Astrocyte of the cerebellum (primary cell): ENCODE measurements at regions not wholly inside any gene's neighbourhood (a gene's known extent, or its start where the extent isn't known, plus 50 kb on each side); places are given as distances from the start of the nearest gene placed in this dataset.

ENCODE experiments used
- DNase-seq: peaks from one replicate; pipeline ENCODE4 v3.0.0-alpha.2; 2011; ENCODE audit warnings: low read depth
- H3K4me3 ChIP-seq: 2 replicates; pipeline ENCODE4 v1.5.1; 2011; ENCODE audit warnings: mild to moderate bottlenecking, low read depth, low read length, moderate library complexity
- in situ Hi-C: cut with HindIII; loops from 2 replicates; pipeline ENCODE4 v1.10.0; 2017; ENCODE audit warnings: low sequenced_read_pairs
- TF ChIP-seq, protein P1 (sequence below): IDR thresholded peaks from 2 replicates; pipeline ENCODE4 v1.5.1; 2012; ENCODE audit warnings: low read length, low read depth, moderate library complexity, mild to moderate bottlenecking; ENCODE audit errors: missing control alignments

DNA sequence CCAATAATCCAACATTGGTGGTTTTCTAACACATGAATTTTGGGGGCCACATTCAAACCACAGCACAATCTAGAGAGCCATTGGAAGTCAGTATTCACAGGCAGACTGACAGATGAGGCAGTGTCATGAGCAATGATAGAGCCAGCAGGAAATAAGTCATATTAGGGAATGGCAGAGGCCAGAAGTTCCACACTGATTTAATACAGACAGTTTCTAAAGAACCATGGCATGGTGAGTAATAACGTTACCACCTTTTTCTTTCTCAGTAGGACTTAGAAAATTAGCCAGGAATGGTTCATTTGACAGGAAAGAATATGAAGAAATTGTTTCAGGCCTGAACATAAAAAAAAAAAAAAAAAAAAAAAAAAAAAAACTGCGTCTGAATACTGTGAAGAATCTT, 210.3 kb downstream of the GPAM start:
- no peak for DNase-seq
- no peak overlapping the region for H3K4me3 ChIP-seq
- in situ Hi-C loops = no loop called here
- TF ChIP-seq, protein P1, sequence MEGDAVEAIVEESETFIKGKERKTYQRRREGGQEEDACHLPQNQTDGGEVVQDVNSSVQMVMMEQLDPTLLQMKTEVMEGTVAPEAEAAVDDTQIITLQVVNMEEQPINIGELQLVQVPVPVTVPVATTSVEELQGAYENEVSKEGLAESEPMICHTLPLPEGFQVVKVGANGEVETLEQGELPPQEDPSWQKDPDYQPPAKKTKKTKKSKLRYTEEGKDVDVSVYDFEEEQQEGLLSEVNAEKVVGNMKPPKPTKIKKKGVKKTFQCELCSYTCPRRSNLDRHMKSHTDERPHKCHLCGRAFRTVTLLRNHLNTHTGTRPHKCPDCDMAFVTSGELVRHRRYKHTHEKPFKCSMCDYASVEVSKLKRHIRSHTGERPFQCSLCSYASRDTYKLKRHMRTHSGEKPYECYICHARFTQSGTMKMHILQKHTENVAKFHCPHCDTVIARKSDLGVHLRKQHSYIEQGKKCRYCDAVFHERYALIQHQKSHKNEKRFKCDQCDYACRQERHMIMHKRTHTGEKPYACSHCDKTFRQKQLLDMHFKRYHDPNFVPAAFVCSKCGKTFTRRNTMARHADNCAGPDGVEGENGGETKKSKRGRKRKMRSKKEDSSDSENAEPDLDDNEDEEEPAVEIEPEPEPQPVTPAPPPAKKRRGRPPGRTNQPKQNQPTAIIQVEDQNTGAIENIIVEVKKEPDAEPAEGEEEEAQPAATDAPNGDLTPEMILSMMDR = no peak

DNA sequence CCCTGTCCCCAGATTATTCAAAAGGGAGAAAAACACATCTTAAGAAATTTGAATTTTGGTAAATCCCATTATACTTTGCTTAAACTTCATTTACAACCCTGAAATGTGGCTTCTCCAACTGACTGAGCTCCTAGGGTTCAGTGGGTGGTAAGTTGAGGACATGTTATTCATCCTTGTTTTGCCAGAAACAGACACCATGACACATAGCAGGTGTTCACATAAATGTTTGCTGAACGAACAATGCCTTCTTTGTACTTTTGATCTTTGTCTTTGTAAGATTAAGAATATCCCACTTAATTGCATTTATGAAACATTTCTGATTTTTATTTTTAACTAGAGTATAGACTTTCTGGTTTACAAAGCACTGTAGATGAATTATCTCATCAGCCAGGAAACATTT, 209.7 kb downstream of the GPAM start:
- in situ Hi-C loops = no loop called here
- TF ChIP-seq, protein P1 = no peak
- no peak for DNase-seq
- no peak overlapping the region for H3K4me3 ChIP-seq

DNA sequence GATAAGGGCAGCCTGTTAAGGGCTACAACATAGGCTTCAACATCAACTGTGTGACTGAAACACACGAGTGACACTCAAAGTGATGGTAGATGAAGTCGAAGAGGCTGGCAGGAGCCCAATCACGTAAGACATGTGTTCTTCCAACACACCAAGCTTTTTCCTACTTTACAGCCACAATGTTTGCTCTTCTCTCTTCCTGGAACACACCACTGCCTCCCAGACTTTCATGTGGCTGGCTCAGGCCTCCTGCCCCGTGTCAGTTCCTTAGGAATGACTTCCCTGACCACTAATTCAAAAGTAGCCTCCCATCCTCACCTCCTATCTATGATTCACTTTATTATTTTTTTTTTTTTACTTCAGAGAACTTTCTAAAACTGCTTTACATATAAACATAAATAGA, 209.2 kb downstream of the GPAM start:
- in situ Hi-C loops = no loop called here
- H3K4me3 ChIP-seq = no peak overlapping the region
- TF ChIP-seq, protein P1 = no peak
- DNase-seq = no peak

DNA sequence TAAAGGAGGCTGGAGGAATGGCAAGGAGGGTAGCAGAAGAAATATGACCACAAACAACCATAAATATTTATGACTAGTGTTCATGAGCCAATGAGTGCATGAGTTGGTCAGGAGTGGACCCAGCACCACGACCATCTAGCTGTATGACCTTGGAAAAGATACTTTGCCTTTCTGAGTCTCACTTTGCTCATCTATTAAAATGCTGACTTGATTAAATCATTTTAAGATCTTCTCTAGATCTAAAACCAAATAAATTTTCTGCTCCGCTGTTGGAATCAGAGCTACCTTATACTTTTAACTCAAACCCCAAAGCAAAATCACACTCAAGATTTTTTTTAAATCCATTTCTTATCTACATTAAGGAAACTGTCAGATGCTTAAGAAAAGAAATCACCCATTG, 207.0 kb downstream of the GPAM start:
- in situ Hi-C loops = no loop called here
- TF ChIP-seq, protein P1 = no peak
- no peak overlapping the region for H3K4me3 ChIP-seq
- no peak for DNase-seq

DNA sequence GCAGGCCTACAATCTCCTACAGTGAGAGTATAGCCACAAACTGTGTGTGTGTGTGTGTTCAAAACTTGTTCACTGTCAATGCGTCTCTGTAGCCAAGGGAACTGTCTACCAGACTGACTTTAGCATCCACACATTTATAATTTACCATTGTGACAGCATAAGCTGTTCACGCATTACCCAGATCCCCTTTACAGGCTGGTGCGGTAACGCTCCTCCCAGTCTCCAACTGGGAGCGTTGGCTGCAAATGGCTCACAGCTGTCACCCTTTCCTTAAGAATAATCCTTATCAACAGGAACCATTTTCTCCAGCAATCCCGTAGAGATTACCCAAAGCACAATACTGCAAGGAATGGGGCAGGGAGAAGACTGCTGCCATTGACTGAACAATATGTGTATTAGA, 199.5 kb downstream of the GPAM start:
- TF ChIP-seq, protein P1 = no peak
- H3K4me3 ChIP-seq = no peak overlapping the region
- in situ Hi-C loops = no loop called here
- DNase-seq = no peak

DNA sequence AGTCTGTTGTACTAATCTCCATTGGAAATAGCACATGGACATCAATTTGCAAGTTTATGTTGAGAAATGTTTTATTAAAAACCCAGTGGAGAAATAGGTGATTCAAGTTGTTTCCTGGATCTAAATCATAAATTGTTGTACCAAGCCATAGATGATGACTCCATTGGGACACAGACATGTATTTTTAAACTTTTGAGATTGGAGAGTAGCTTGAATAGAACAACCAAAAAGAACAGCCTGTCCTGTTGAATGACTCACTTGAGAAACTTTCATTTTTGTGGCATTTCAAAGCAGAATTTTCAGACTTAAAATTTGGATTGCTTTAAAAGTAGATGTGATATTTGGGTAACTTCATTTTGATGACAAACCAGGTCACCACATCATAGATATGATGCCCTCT, 197.5 kb downstream of the GPAM start:
- TF ChIP-seq, protein P1 = no peak
- DNase-seq = no peak
- H3K4me3 ChIP-seq = no peak overlapping the region
- in situ Hi-C loops = no loop called here

DNA sequence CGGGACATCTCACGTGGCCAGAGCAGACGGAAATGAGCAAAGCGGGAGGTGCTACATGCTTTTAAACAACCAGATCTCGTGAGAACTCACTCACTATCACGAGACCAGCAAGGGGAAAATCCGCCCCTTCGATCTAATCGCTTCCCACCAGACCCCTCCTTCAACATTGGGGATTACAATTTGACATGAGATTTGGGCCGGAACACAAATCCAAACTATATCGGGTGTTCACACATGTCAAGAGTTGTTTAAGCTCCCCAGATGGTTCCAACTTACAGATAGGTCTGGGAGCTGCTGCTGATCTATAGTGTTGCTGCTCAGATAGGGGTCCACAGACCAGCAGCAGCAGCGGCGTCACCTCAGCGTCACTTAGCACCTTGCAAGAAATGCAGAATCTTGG, 194.9 kb downstream of the GPAM start:
- in situ Hi-C loops = no loop called here
- TF ChIP-seq, protein P1 = no peak
- H3K4me3 ChIP-seq = no peak overlapping the region
- no peak for DNase-seq
